ENCODE measurements at regions not wholly inside any gene's neighbourhood (a gene's known extent, or its start where the extent isn't known, plus 50 kb on each side); places are given as distances from the start of the nearest gene placed in this dataset.
"Not testable (repeated sequence)": the region's sequence is repeated elsewhere in the genome, so short reads cannot be mapped to it uniquely, and the experiment has no call there.

DNA sequence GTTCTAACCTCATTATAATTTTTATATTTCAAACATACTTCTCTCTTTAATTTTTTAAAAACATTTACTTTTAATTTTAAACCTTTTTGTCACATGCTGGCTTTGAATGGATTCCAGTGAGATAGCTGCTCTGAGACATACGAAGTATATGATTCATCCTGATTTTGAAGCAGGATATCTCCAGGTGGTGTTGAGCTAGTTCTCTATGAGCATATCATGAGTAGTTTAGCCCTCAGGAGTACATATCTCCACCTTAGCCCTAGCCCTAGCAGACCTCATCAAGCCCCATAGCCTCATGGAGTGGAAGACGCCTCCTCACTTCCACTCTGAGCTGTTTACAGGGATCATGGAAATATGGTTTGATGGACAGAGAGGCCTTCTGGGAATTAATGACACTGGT is 183.2 kb upstream of the C21orf91 start:
- WGBS, 2 donors, result 58 to 90% methylated on average over 1 to 2 of the region's 2 CpGs
- H3K9me3 ChIP-seq, result no peaks in the 10 kb centered on the region
- H3K27me3 ChIP-seq, result no peaks in the 10 kb centered on the region
- no peak for DNase-seq
- intact Hi-C loops (cut with DNase I), result no loop called here
- TF ChIP-seq POLR2A (IDR thresholded peaks at IDR 0.05), result no peak
- TF ChIP-seq CTCF (IDR thresholded peaks at IDR 0.05), result no peak
- H3K4me3 ChIP-seq, result no peak overlapping the region
- no peaks in the 10 kb centered on the region for H3K36me3 ChIP-seq
- H3K4me1 ChIP-seq, result no peaks in the 10 kb centered on the region
- H3K27ac ChIP-seq, result no peak overlapping the region

DNA sequence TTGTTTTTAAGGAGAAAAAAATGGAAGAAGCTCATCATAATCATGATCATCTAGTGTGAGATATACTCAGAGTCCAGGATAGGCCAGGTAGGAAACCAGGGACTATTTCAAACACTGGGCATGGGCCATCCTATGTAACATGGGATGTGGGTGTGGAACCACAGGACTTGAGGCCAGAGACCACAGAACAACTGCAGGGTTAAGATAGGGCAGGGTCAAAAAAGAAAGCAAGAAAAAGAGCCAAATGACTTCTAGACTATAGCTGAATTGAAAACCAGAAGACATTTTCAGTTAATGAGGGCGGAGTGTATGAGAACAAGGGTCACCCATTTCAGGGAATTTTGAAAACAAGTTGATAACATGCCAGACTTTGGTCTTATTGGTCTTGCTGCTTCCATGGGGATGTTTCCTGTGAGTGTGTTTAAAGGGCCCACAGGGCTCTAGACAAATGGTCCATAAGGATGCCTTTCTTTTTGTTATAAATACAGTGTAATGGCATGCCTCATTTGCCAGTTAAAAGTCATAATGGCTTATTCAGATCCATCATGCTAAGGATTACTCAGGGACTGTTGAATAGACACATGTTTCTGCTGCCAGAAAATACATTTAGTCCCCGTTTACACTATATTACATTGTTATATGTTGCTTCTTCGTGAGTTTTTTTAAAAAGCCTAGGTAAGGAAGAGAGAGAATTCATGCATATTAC is 182.0 kb upstream of the C21orf91 start:
- no peaks in the 10 kb centered on the region for H3K27me3 ChIP-seq
- no peak overlapping the region for H3K4me3 ChIP-seq
- H3K9me3 ChIP-seq, result no peaks in the 10 kb centered on the region
- WGBS, 2 donors, result 58 to 71% methylated on average over 3 of the region's 3 CpGs
- DNase-seq, result no peak
- H3K27ac ChIP-seq, result no peak overlapping the region
- no peak for TF ChIP-seq CTCF (IDR thresholded peaks at IDR 0.05)
- TF ChIP-seq POLR2A (IDR thresholded peaks at IDR 0.05), result no peak
- H3K4me1 ChIP-seq, result no peaks in the 10 kb centered on the region
- intact Hi-C loops (cut with DNase I), result no loop called here
- H3K36me3 ChIP-seq, result no peaks in the 10 kb centered on the region

GRCh38 chr21:17998599-17998998 is 179.4 kb upstream of the C21orf91 start:
- H3K9me3 ChIP-seq; intact Hi-C loops (cut with DNase I); H3K36me3 ChIP-seq; H3K4me3 ChIP-seq; H3K27ac ChIP-seq; H3K27me3 ChIP-seq; DNase-seq; H3K4me1 ChIP-seq: not testable (repeated sequence)
- WGBS, 2 donors, result 75 to 82% methylated on average over 2 to 4 of the region's 4 CpGs

GRCh38 chr21:17989780-17990179 is 170.6 kb upstream of the C21orf91 start:
- WGBS, 2 donors, result 73 to 74% methylated on average over 3 of the region's 3 CpGs
- Histone ChIP-seq H3K27ac (no peak overlapping the region), H3K4me3 (no peak overlapping the region), H3K27me3 (no peaks in the 10 kb centered on the region), H3K4me1 (peaks cover 0 to 5% (median 0%) of the 10 kb centered on the region in 3 donors), H3K9me3 (peaks cover 0 to 6% (median 4%) of the 10 kb centered on the region in 3 donors), H3K36me3 (no peaks in the 10 kb centered on the region)
- no peak for DNase-seq
- TF ChIP-seq CTCF (IDR thresholded peaks at IDR 0.05) (no peak), POLR2A (IDR thresholded peaks at IDR 0.05) (no peak)
- intact Hi-C loops (cut with DNase I), result no loop called here

DNA sequence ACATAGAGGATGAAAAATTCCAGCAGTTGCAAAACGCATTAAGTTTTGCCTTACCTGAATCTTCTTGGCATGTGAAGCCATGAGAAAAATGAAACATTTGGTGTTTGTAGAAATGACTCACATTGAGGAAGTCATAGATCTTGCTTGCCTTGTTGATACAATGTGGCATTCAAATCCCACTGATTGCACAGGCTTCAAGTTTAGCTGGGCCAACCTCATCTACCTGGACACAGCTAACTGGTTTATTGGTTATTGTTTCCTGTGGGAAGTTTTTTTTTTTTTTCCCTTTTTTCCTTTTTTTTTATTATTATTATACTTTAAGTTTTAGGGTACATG is 168.9 kb upstream of the C21orf91 start:
- Histone ChIP-seq H3K36me3 (no peaks in the 10 kb centered on the region), H3K9me3 (peaks cover 0 to 6% (median 4%) of the 10 kb centered on the region in 3 donors), H3K4me1 (peaks cover 0 to 5% (median 0%) of the 10 kb centered on the region in 3 donors), H3K27ac (no peak overlapping the region), H3K27me3 (no peaks in the 10 kb centered on the region), H3K4me3 (no peak overlapping the region)
- 24 to 32% methylated on average over 1 of the region's 1 CpG for WGBS, 2 donors
- DNase-seq, result no peak
- no peak for TF ChIP-seq POLR2A (IDR thresholded peaks at IDR 0.05)
- TF ChIP-seq CTCF (IDR thresholded peaks at IDR 0.05), result no peak
- intact Hi-C loops (cut with DNase I), result no loop called here
